HG02763 (cell line): ENCODE measurements at regions not wholly inside any gene's neighbourhood (a gene's known extent, or its start where the extent isn't known, plus 50 kb on each side); places are given as distances from the start of the nearest gene placed in this dataset.

Experiments
- ATAC-seq: cut with Tn5 transposase; IDR thresholded peaks from one replicate; pipeline ENCODE4 v1.9.1; 2021; ENCODE audit warnings: mild to moderate bottlenecking, moderate library complexity; ENCODE audit not compliant: unreplicated experiment

GRCh38 chr5:74021126-74021525, 395.1 kb downstream of the ARHGEF28 start:
- ATAC-seq, result no peak

DNA sequence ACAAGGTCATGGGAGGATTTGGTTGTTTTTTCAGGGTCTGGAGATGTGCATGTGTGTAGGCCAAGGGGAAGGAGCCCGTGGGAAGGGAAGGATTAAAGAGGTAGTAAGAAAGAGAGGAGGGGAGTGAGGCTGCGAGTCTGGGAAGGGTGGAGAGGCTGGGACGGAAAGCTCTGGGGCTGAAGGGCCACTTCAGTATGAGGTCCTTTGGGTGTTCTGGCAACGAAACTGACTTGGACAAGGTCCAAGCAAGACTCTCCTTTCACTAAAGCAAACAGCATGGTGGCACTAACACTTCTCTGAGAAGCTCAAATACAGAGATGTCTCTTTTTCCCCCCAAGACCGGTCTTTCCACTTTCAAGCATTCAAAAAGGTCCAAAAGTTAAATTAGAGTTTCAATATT, 394.5 kb downstream of the ARHGEF28 start:
- no peak for ATAC-seq

DNA sequence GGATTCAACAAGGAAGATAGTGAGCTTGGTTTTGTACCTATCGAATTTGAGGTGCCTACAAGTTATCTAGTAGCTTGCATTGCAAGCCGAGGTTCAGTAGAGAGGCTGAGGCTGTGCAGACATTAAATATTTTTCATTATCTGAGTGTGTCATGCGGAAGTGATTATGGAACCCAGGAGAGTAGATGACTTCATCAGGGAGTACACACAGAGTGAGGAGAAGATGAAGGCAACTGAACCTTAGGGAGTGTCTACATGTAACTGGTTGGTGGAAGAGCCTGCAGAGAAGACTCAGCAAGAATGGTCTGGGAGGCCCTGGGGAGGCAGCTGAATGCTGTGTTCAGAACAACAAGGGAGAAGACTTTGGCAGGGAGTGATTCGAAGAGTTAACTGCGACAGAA, 393.9 kb downstream of the ARHGEF28 start:
- ATAC-seq, result no peak

DNA sequence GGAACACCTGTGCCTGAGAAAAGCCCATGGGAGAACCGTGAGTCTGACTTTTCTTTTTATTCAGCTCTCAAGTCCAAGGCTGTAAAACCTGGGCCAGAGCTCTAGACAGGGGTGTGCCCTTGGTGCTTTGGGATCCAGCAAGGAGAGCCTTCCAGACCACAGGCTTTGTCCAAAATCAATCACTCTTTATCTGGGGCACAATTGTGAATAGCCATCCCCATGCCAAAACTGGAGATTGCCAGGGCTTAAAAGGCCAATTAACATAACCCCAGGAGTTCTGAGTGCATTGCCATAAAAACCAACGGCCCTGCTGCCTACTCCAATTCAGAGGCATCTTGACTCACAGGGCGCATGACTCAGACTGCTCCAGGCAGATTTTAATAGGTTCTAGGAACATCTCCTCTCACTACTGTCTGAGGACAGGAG, 391.8 kb downstream of the ARHGEF28 start:
- ATAC-seq, result no peak

GRCh38 chr5:74017112-74017511, 391.1 kb downstream of the ARHGEF28 start:
- no peak for ATAC-seq

DNA sequence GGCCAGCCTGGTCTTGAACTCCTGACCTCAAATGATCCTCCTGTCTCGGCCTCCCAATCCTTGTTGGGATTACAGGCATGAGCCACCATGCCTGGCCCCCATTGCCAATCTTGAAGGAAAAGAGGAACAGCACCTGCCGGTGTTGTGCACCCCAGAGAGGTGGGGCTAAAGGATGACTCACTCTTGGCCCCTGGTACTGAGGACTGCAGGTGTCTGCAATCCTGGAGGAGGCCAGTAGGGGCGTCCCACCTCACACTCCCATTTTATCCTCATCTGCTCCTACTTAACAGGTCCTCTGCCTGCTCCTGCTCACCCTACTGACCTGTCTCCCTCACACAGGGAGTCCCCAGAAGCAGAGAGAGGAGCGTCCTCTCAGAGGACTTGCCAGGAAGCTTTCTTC, 390.4 kb downstream of the ARHGEF28 start:
- no peak for ATAC-seq

DNA sequence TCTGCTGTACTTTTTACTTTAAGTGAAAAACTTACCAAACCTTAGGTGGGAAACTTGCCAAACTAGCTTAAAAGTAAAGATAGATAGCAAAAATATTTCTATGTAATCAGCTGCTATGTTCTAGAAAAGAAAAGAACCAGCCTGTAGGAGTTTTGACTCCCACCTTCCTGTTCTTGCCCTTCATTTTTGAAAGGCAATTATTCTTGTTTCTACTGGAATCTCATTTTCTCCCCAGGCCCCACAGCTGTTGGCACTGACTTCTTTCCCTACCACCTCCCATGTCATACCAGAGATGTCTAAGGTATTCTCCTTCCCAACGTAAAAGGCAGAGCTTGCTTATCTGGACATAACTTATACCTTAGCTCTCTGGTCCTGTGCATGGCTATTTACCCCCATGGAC, 389.7 kb downstream of the ARHGEF28 start:
- no peak for ATAC-seq

GRCh38 chr5:74013222-74013621, 387.2 kb downstream of the ARHGEF28 start:
- no peak for ATAC-seq

DNA sequence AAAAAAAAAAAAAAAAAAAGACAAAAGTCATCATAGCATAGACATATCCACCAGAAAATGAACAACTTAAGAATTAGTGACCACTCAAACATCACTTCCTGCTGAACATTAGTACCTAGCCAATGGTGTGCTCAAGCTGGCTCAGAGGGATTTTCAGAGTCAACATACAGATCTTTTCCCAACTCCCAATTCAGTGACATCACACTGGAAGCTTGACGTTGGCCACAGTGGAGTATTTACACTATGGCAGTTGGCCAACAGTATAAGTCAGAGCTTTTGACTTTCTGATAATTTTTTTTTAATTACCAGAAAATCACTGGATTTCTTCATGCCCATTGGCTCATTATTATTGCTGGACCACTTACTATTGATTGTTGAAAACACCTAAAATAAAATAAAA, 383.5 kb downstream of the ARHGEF28 start:
- ATAC-seq, result no peak

- ATAC-seq, result no peak
Observed at GRCh38 chr5:74007193-74007592, 381.2 kb downstream of the ARHGEF28 start.

GRCh38 chr5:73999297-73999696, 373.3 kb downstream of the ARHGEF28 start:
- ATAC-seq, result no peak

- no peak for ATAC-seq
Observed at GRCh38 chr5:73998489-73998888, 372.5 kb downstream of the ARHGEF28 start.

DNA sequence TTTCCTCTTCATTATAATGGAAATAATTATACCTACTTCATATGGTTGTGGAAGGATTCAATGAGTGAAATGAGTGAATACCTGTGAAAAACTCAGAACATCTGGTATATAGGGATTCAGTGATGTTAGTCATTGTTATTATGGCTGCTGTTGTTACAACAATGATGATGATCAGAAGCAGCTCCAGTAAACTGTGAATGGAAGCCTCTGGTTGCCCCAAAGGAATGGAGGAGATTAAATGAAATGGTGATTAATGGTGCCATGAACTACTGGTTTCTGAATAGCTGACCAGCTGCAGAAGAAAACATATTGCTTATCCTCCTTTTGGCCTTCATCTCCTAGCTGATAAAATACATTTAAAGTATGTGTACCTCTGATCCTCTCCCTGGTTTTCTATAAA, 372.0 kb downstream of the ARHGEF28 start:
- no peak for ATAC-seq

- no peak for ATAC-seq
Observed at GRCh38 chr5:73996151-73996755, 370.3 kb downstream of the ARHGEF28 start.

GRCh38 chr5:73994963-73995362, 369.0 kb downstream of the ARHGEF28 start:
- ATAC-seq, result no peak
